Glomerular endothelial cell (primary cell): ENCODE measurements at regions not wholly inside any gene's neighbourhood (a gene's known extent, or its start where the extent isn't known, plus 50 kb on each side); places are given as distances from the start of the nearest gene placed in this dataset.
"Not testable (repeated sequence)": the region's sequence is repeated elsewhere in the genome, so short reads cannot be mapped to it uniquely, and the experiment has no call there.

Experiments used
- DNase-seq: peaks from one replicate; pipeline ENCODE4 v3.0.0-alpha.2; 2011; ENCODE audit warnings: low read depth, low spot score; ENCODE audit errors: extremely low read depth

GRCh38 chr7:86045197-86045596, 598.5 kb upstream of the GRM3 start:
- DNase-seq = not testable (repeated sequence)

GRCh38 chr7:86025807-86026206, 617.9 kb upstream of the GRM3 start:
- DNase-seq = no peak

GRCh38 chr7:86013662-86014061, 630.0 kb upstream of the GRM3 start:
- DNase-seq = no peak

- no peak for DNase-seq
Observed at GRCh38 chr7:86012971-86013370, 630.7 kb upstream of the GRM3 start.

GRCh38 chr7:86008898-86009297, 634.8 kb upstream of the GRM3 start:
- DNase-seq = no peak

GRCh38 chr7:86006909-86007308, 636.8 kb upstream of the GRM3 start:
- DNase-seq = peak; percentile 10

- no peak for DNase-seq
Observed at GRCh38 chr7:86002858-86003257, 640.9 kb upstream of the GRM3 start.

- DNase-seq = no peak
Observed at GRCh38 chr7:85997515-85997914, 646.2 kb upstream of the GRM3 start.

GRCh38 chr7:85995101-85995500, 648.6 kb upstream of the GRM3 start:
- no peak for DNase-seq

GRCh38 chr7:85980740-85981139, 663.0 kb upstream of the GRM3 start:
- no peak for DNase-seq

- no peak for DNase-seq
Observed at GRCh38 chr7:85974176-85974575, 669.5 kb upstream of the GRM3 start.

GRCh38 chr7:85972504-85973141, 671.1 kb upstream of the GRM3 start:
- DNase-seq = no peak

GRCh38 chr7:85954961-85955360, 688.7 kb upstream of the GRM3 start:
- DNase-seq = no peak

GRCh38 chr7:85950871-85951270, 692.8 kb upstream of the GRM3 start:
- DNase-seq = no peak

- no peak for DNase-seq
Observed at GRCh38 chr7:85950418-85950817, 693.3 kb upstream of the GRM3 start.

GRCh38 chr7:85947767-85948166, 695.9 kb upstream of the GRM3 start:
- DNase-seq = no peak

GRCh38 chr7:85940798-85941197, 702.9 kb upstream of the GRM3 start:
- no peak for DNase-seq

GRCh38 chr7:85931919-85932318, 711.8 kb upstream of the GRM3 start:
- no peak for DNase-seq

GRCh38 chr7:85928500-85928899, 715.2 kb upstream of the GRM3 start:
- DNase-seq = no peak

GRCh38 chr7:85927226-85927625, 716.5 kb upstream of the GRM3 start:
- DNase-seq = no peak

- DNase-seq = no peak
Observed at GRCh38 chr7:85924062-85924461, 719.6 kb upstream of the GRM3 start.

- no peak for DNase-seq
Observed at GRCh38 chr7:85916016-85916415, 727.7 kb upstream of the GRM3 start.

GRCh38 chr7:85914437-85914836, 727.6 kb upstream of the SEMA3D start:
- DNase-seq = no peak
